Osteoblast (primary cell): ENCODE measurements at regions not wholly inside any gene's neighbourhood (a gene's known extent, or its start where the extent isn't known, plus 50 kb on each side); places are given as distances from the start of the nearest gene placed in this dataset.
A peak's percentile ranks its signal among the peaks of the same experiment; 100 is the strongest.

Source experiments
- DNase-seq: peaks from one replicate; pipeline ENCODE4 v3.0.0; 2011; ENCODE audit warnings: low spot score, mixed read lengths; ENCODE audit not compliant: insufficient read length; ENCODE audit errors: missing footprints
- H2AFZ ChIP-seq: 2 replicates; pipeline ENCODE4 v1.6.0; 2011; ENCODE audit warnings: mild to moderate bottlenecking, low read length
- H3K27ac ChIP-seq: 2 replicates; pipeline ENCODE4 v1.5.1; 2011; ENCODE audit warnings: mild to moderate bottlenecking, low read depth, low read length, moderate library complexity
- H3K27me3 ChIP-seq: 2 replicates; pipeline ENCODE4 v1.6.0; 2012; ENCODE audit warnings: mild to moderate bottlenecking, control low read depth, inconsistent platforms, low read length, moderate library complexity; ENCODE audit not compliant: insufficient read depth
- H3K36me3 ChIP-seq: 2 replicates; pipeline ENCODE4 v1.5.1; 2011; ENCODE audit warnings: mild to moderate bottlenecking, low read length, control low read depth, moderate library complexity; ENCODE audit not compliant: insufficient read depth
- H3K4me1 ChIP-seq: 2 replicates; pipeline ENCODE4 v1.5.1; 2011; ENCODE audit warnings: mild to moderate bottlenecking, low read length, control low read depth, moderate library complexity; ENCODE audit not compliant: insufficient read depth
- H3K4me2 ChIP-seq: 2 replicates; pipeline ENCODE4 v1.6.0; 2011; ENCODE audit warnings: mild to moderate bottlenecking, low read length; ENCODE audit not compliant: insufficient read depth
- H3K4me3 ChIP-seq: fragments of 200-600 bp; sonication (generic); 3 replicates; pipeline ENCODE4 v1.5.1; 2012; ENCODE audit warnings: mild to moderate bottlenecking, low read length, inconsistent platforms; ENCODE audit not compliant: insufficient read depth
- H3K79me2 ChIP-seq: 2 replicates; pipeline ENCODE4 v1.6.0; 2012; ENCODE audit warnings: mild to moderate bottlenecking, low read length, control low read depth, inconsistent platforms; ENCODE audit not compliant: insufficient read depth
- H3K9me3 ChIP-seq: 2 replicates; pipeline ENCODE4 v1.5.1; 2011; ENCODE audit warnings: low read depth, low read length, control low read depth
- H4K20me1 ChIP-seq: 2 replicates; pipeline ENCODE4 v1.6.0; 2012; ENCODE audit warnings: mild to moderate bottlenecking, low read length, control low read depth; ENCODE audit not compliant: insufficient read depth
- CTCF ChIP-seq: IDR thresholded peaks from 2 replicates; pipeline ENCODE4 v1.5.1; 2011; ENCODE audit warnings: mild to moderate bottlenecking, low read depth, low read length, moderate library complexity; ENCODE audit errors: extremely low read depth

GRCh38 chr5:158640593-158640980 is 459.1 kb downstream of the EBF1 start:
- Histone ChIP-seq H3K4me1 (peaks cover 20% of the 10 kb centered on the region), H3K27me3 (no peaks in the 10 kb centered on the region), H2AFZ (no peak overlapping the region), H3K36me3 (no peaks in the 10 kb centered on the region), H3K4me2 (peak overlapping the region; percentile 29), H4K20me1 (no peaks in the 10 kb centered on the region), H3K27ac (peak overlapping the region; percentile 82), H3K9me3 (no peaks in the 10 kb centered on the region), H3K4me3 (no peak overlapping the region), H3K79me2 (no peaks in the 10 kb centered on the region)
- TF ChIP-seq CTCF = no peak
- peak; percentile 32 for DNase-seq

- Histone ChIP-seq H4K20me1 (no peaks in the 10 kb centered on the region), H3K36me3 (no peaks in the 10 kb centered on the region), H2AFZ (peak overlapping the region; percentile 38), H3K4me2 (peak overlapping the region; percentile 29), H3K27ac (peak overlapping the region; percentile 82), H3K9me3 (no peaks in the 10 kb centered on the region), H3K4me1 (peaks cover 20% of the 10 kb centered on the region), H3K79me2 (no peaks in the 10 kb centered on the region), H3K4me3 (no peak overlapping the region), H3K27me3 (no peaks in the 10 kb centered on the region)
- no peak for TF ChIP-seq CTCF
- DNase-seq = peak; percentile 25
These were observed 459.7 kb downstream of the EBF1 start for GRCh38 chr5:158639881-158640592.

- no peak overlapping the region for H2AFZ ChIP-seq
- H3K4me2 ChIP-seq = no peak overlapping the region
- DNase-seq = no peak
- H4K20me1 ChIP-seq = no peaks in the 10 kb centered on the region
- no peaks in the 10 kb centered on the region for H3K79me2 ChIP-seq
- H3K36me3 ChIP-seq = no peaks in the 10 kb centered on the region
- no peak overlapping the region for H3K4me3 ChIP-seq
- TF ChIP-seq CTCF = no peak
- no peaks in the 10 kb centered on the region for H3K9me3 ChIP-seq
- H3K27me3 ChIP-seq = no peaks in the 10 kb centered on the region
- no peak overlapping the region for H3K27ac ChIP-seq
- peaks cover 14% of the 10 kb centered on the region for H3K4me1 ChIP-seq
These were observed 461.3 kb downstream of the EBF1 start for GRCh38 chr5:158638396-158638795.

- Histone ChIP-seq H3K79me2 (no peaks in the 10 kb centered on the region), H3K4me3 (no peak overlapping the region), H3K27me3 (no peaks in the 10 kb centered on the region), H3K36me3 (no peaks in the 10 kb centered on the region), H3K27ac (no peak overlapping the region), H3K4me2 (no peak overlapping the region), H3K9me3 (no peaks in the 10 kb centered on the region), H4K20me1 (no peaks in the 10 kb centered on the region), H2AFZ (no peak overlapping the region), H3K4me1 (peaks cover 14% of the 10 kb centered on the region)
- no peak for TF ChIP-seq CTCF
- no peak for DNase-seq
These were observed 462.7 kb downstream of the EBF1 start for GRCh38 chr5:158637039-158637438.
